Astrocyte of the cerebellum (primary cell): ENCODE measurements at regions not wholly inside any gene's neighbourhood (a gene's known extent, or its start where the extent isn't known, plus 50 kb on each side); places are given as distances from the start of the nearest gene placed in this dataset.

ENCODE experiments used
- DNase-seq: peaks from one replicate; pipeline ENCODE4 v3.0.0-alpha.2; 2011; ENCODE audit warnings: low read depth
- H3K4me3 ChIP-seq: 2 replicates; pipeline ENCODE4 v1.5.1; 2011; ENCODE audit warnings: mild to moderate bottlenecking, low read depth, low read length, moderate library complexity
- CTCF ChIP-seq: IDR thresholded peaks from 2 replicates; pipeline ENCODE4 v1.5.1; 2012; ENCODE audit warnings: low read length, low read depth, moderate library complexity, mild to moderate bottlenecking; ENCODE audit errors: missing control alignments
- in situ Hi-C: cut with HindIII; loops from 2 replicates; pipeline ENCODE4 v1.10.0; 2017; ENCODE audit warnings: low sequenced_read_pairs

GRCh38 chr2:166634706-166635105 lies 140.7 kb upstream of the SCN7A start:
- in situ Hi-C loops = no loop called here
- TF ChIP-seq CTCF = no peak

GRCh38 chr2:166632616-166633015 lies 138.6 kb upstream of the SCN7A start:
- in situ Hi-C loops = no loop called here
- no peak for TF ChIP-seq CTCF
- DNase-seq = peak; percentile 99
- no peak overlapping the region for H3K4me3 ChIP-seq

More at GRCh38 chr2:166634706-166635105, 140.7 kb upstream of the SCN7A start:
- DNase-seq = no peak
- H3K4me3 ChIP-seq = no peak overlapping the region

GRCh38 chr2:166628478-166629136 lies 134.6 kb upstream of the SCN7A start:
- H3K4me3 ChIP-seq = no peak overlapping the region
- TF ChIP-seq CTCF = no peak
- DNase-seq = no peak
- in situ Hi-C loops = no loop called here

- TF ChIP-seq CTCF = no peak
- DNase-seq = no peak
- in situ Hi-C loops = no loop called here
- H3K4me3 ChIP-seq = no peak overlapping the region
Measured at GRCh38 chr2:166627893-166628292, 133.8 kb upstream of the SCN7A start.

GRCh38 chr2:166625670-166626069 lies 131.6 kb upstream of the SCN7A start:
- in situ Hi-C loops = no loop called here
- no peak for TF ChIP-seq CTCF
- no peak overlapping the region for H3K4me3 ChIP-seq
- no peak for DNase-seq

- no peak for DNase-seq
- no peak for TF ChIP-seq CTCF
- in situ Hi-C loops = no loop called here
Measured at GRCh38 chr2:166614503-166614902, 120.5 kb upstream of the SCN7A start.

More at GRCh38 chr2:166614503-166614902, 120.5 kb upstream of the SCN7A start:
- no peak overlapping the region for H3K4me3 ChIP-seq
